AG04450 (cell line): ENCODE measurements at regions not wholly inside any gene's neighbourhood (a gene's known extent, or its start where the extent isn't known, plus 50 kb on each side); places are given as distances from the start of the nearest gene placed in this dataset.

ENCODE experiments used
- CTCF ChIA-PET: fragments of 300-600, 350-600 bp; formaldehyde crosslinking; extraction: SDS; loops from one replicate; lab custom pipeline; 2022; ENCODE audit warnings: antibody characterized with exemption, inconsistent platforms; lab: Charles Lee
- POLR2A ChIA-PET: fragments of 350-600 bp; formaldehyde crosslinking; extraction: SDS; loops from one replicate; lab custom pipeline; 2021; ENCODE audit warnings: antibody characterized with exemption, inconsistent platforms; lab: Yijun Ruan, JAX
- DNase-seq: peaks from one replicate; pipeline ENCODE4 v3.0.0-alpha.2; 2011; ENCODE audit warnings: low read depth, low spot score
- H3K27ac ChIP-seq: one replicate; pipeline ENCODE4 v1.5.1; 2012; ENCODE audit warnings: low read depth, low read length, control low read depth
- H3K27me3 ChIP-seq: one replicate; pipeline ENCODE4 v1.6.0; 2012; ENCODE audit warnings: low read length; ENCODE audit not compliant: control insufficient read depth, insufficient read depth
- H3K4me3 ChIP-seq: 2 replicates; pipeline ENCODE4 v1.5.1; 2011; ENCODE audit warnings: mild to moderate bottlenecking, low read depth, low read length, control low read depth
- H3K9me3 ChIP-seq: 2 replicates; pipeline ENCODE4 v1.5.1; 2012; ENCODE audit warnings: low read length; ENCODE audit not compliant: control insufficient read depth, insufficient read depth
- CTCF ChIP-seq: IDR thresholded peaks from 2 replicates; pipeline ENCODE4 v1.5.1; 2011; ENCODE audit warnings: low read depth, low read length, control low read depth, inconsistent platforms

- TF ChIP-seq CTCF = peak; percentile 83
- DNase-seq = peak; percentile 23
- no peaks in the 10 kb centered on the region for H3K9me3 ChIP-seq
- H3K27ac ChIP-seq = no peak overlapping the region
- H3K4me3 ChIP-seq = peak overlapping the region; percentile 41
- H3K27me3 ChIP-seq = no peaks in the 10 kb centered on the region
- POLR2A ChIA-PET = no interaction called here
- CTCF ChIA-PET = interaction anchor here (0.5 to 2.1 kb wide), 46 partner anchors 9 to 416 kb away, joined by 3 to 41 read pairs (median 4); partner anchors contain the start of gene MMRN1
These were observed 196.2 kb downstream of the SNCA start for GRCh38 chr4:89640620-89641366.

GRCh38 chr4:89639395-89639794 is 197.6 kb downstream of the SNCA start:
- TF ChIP-seq CTCF = no peak
- CTCF ChIA-PET = no interaction called here

GRCh38 chr4:89625599-89626293 is 211.2 kb downstream of the SNCA start:
- no peak overlapping the region for H3K27ac ChIP-seq
- no peaks in the 10 kb centered on the region for H3K9me3 ChIP-seq
- POLR2A ChIA-PET = no interaction called here
- H3K27me3 ChIP-seq = no peaks in the 10 kb centered on the region
- no peak for DNase-seq
- CTCF ChIA-PET = interaction anchor here (1.6 kb wide), 1 partner anchor 15 kb away, joined by 10 read pairs; no protein-coding TSS in a partner anchor
- TF ChIP-seq CTCF = no peak
- H3K4me3 ChIP-seq = no peak overlapping the region

More at GRCh38 chr4:89639395-89639794, 197.6 kb downstream of the SNCA start:
- Histone ChIP-seq H3K27me3 (no peaks in the 10 kb centered on the region), H3K9me3 (no peaks in the 10 kb centered on the region), H3K27ac (no peak overlapping the region), H3K4me3 (no peak overlapping the region)
- POLR2A ChIA-PET = no interaction called here
- DNase-seq = no peak

GRCh38 chr4:89619206-89619962 is 217.6 kb downstream of the SNCA start:
- no peak overlapping the region for H3K27ac ChIP-seq
- CTCF ChIA-PET = interaction anchor here (0.5 kb wide), 1 partner anchor 1767 kb away, joined by 4 read pairs; no protein-coding TSS in a partner anchor
- DNase-seq = no peak
- no peak overlapping the region for H3K4me3 ChIP-seq
- TF ChIP-seq CTCF = no peak
- H3K27me3 ChIP-seq = no peaks in the 10 kb centered on the region
- H3K9me3 ChIP-seq = no peaks in the 10 kb centered on the region
- POLR2A ChIA-PET = no interaction called here
